GM10266 (cell line): ENCODE measurements at regions not wholly inside any gene's neighbourhood (a gene's known extent, or its start where the extent isn't known, plus 50 kb on each side); places are given as distances from the start of the nearest gene placed in this dataset.

Source experiments
- DNase-seq: peaks from one replicate; pipeline ENCODE4 v3.0.0; 2012; ENCODE audit errors: extremely low spot score
- CTCF ChIP-seq: IDR thresholded peaks from 2 replicates; pipeline ENCODE4 v1.5.1; 2012; ENCODE audit warnings: mild to moderate bottlenecking, low read depth; ENCODE audit not compliant: control insufficient read depth, insufficient read depth; ENCODE audit errors: missing control alignments

DNA sequence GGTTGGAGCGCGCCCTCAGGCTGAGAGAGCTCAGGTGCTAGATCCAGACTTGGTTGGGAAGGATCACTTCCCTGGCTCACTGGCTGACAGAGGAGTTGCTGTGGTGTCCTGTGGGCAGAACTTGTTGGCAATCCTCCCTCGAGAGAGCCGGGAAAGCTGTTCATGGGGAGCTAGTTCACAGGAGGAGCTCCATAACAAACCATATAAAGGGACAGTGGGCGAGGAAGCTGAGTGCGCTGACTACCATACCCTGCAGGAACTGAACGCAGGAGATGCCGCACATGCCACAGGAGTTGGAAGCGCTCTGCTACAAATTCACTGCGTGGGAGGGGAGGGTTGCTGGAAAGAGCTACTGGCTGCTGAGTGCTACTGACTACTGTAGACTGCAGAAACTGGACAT lies 243.2 kb downstream of the OGFRL1 start:
- no peak for TF ChIP-seq CTCF
- no peak for DNase-seq

- peak; percentile 57 for TF ChIP-seq CTCF
- DNase-seq = no peak
These were observed 245.3 kb downstream of the OGFRL1 start for GRCh38 chr6:71533939-71534379.

DNA sequence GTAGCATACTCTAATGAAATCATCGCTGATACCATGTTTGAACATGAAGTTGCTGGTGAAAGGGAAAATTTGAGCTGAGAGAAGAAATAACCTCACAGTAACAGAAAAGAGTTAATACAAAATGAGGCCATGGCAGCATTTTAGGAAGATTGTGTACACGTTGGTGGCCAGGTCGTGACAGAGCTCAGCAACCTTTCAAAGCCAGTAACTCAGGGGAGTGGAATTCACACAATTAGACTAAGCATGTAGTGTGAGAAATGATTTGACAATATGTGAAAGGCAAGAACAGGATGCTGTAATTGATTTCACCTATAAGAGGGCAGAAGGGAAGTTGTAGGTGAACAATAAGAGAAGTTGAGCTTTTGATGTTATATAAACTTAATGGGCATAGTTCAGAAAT lies 246.3 kb downstream of the OGFRL1 start:
- no peak for DNase-seq
- no peak for TF ChIP-seq CTCF

DNA sequence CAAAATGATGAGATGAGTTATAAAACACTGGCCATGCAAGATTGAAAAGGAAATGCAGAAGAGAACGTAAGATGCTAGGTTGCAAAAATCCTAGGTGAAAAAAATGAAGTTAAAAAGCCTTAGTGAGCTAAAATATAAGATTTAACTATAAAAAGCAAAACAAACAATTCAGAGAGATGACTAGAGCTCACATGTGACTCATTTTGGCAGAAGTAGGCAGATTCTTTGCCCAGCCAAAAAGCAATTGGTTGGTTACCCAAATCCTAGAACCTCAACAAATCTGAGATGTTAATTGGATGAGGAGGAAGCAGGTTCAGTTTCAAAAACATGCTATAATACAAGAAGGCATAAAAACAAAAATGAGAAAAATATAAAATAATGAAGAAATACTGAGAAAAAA lies 249.1 kb downstream of the OGFRL1 start:
- no peak for DNase-seq

DNA sequence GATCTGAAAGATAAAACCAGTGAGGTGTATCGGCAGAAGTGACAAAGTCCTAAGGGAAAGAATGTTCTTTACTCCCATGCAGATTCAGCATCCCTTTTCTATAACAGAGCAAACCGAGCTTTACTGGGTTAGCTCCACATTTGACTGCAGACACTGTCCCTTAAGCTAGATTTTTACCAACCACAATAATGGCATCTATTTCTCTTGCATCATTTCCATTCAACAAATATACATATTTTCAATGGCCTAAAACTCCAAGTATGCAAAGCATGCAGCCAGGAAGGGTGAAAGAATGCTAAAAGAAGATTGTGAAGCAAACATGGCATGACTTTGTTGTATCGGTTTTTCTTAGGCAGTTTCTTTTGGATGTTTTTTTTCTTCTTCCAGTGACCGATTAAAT lies 255.4 kb downstream of the OGFRL1 start:
- no peak for TF ChIP-seq CTCF
- no peak for DNase-seq

More for the DNA sequence above, 249.1 kb downstream of the OGFRL1 start:
- no peak for TF ChIP-seq CTCF

- TF ChIP-seq CTCF = no peak
- no peak for DNase-seq
These were observed 256.3 kb downstream of the OGFRL1 start for GRCh38 chr6:71544906-71545305.

- TF ChIP-seq CTCF = no peak
- DNase-seq = no peak
These were observed 257.3 kb downstream of the OGFRL1 start for GRCh38 chr6:71545905-71546304.
